Breast epithelium (tissue), 3 donors: ENCODE measurements at regions not wholly inside any gene's neighbourhood (a gene's known extent, or its start where the extent isn't known, plus 50 kb on each side); places are given as distances from the start of the nearest gene placed in this dataset.

Experiments used
- POLR2A ChIP-seq: fragments of 450-650 bp; IDR thresholded peaks from one replicate; pipeline ENCODE4 v1.6.1; 2016; ENCODE audit warnings: antibody characterized with exemption, mild to moderate bottlenecking, moderate library complexity
- TF ChIP-seq, protein P1 (sequence below), 3 donors: fragments of 450-650 bp; IDR thresholded peaks; one replicate each; pipeline ENCODE4 v1.5.1; 2016 to 2017; ENCODE audit warnings: antibody characterized with exemption in 3 of 3, mild to moderate bottlenecking in 3 of 3, moderate library complexity in 3 of 3

DNA sequence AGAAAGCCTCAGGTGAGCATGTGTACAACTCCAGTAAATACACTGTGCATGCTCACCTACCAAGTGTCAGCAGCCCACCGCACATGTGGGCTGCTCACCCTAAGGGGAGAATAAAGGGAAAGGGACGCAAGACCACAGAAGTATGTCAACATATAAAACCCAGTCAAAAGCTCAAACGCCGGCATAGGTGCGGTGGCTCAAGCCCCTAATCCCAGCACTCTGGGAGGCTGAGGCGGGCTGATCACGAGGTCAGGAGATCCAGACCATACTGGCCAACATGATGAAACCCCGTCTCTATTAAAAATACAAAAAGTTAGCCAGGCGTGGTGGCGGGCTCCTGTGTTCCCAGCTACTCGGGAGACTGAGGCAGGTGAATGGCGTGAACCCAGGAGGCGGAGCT is 732.1 kb downstream of the ZPLD1 start:
- TF ChIP-seq POLR2A: no peak
- TF ChIP-seq, protein P1, sequence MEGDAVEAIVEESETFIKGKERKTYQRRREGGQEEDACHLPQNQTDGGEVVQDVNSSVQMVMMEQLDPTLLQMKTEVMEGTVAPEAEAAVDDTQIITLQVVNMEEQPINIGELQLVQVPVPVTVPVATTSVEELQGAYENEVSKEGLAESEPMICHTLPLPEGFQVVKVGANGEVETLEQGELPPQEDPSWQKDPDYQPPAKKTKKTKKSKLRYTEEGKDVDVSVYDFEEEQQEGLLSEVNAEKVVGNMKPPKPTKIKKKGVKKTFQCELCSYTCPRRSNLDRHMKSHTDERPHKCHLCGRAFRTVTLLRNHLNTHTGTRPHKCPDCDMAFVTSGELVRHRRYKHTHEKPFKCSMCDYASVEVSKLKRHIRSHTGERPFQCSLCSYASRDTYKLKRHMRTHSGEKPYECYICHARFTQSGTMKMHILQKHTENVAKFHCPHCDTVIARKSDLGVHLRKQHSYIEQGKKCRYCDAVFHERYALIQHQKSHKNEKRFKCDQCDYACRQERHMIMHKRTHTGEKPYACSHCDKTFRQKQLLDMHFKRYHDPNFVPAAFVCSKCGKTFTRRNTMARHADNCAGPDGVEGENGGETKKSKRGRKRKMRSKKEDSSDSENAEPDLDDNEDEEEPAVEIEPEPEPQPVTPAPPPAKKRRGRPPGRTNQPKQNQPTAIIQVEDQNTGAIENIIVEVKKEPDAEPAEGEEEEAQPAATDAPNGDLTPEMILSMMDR (IDR thresholded peaks at IDR 0.05): no peak
